ENCODE measurements at regions not wholly inside any gene's neighbourhood (a gene's known extent, or its start where the extent isn't known, plus 50 kb on each side); places are given as distances from the start of the nearest gene placed in this dataset.

DNA sequence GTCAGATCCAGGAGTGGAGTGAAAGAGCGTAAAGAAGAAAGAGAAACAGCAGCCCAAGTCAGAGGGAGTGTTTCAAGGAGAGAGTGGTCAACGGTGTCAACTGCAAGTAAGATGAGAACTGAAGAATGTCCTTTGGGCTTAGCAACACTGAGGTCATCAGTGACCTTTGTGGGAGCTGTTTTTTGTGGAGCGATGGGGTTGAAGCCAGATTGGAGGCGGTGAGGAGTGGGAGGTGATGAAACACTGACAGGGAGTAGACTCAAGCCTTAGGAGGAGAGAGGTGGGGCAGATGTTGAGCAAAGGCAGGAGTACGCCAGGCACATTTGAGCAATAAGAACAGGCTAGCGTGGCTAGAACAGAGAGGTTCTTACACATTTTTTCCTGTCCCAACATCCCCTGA is 103.7 kb upstream of the GNAO1 start:
- no peak for DNase-seq

DNA sequence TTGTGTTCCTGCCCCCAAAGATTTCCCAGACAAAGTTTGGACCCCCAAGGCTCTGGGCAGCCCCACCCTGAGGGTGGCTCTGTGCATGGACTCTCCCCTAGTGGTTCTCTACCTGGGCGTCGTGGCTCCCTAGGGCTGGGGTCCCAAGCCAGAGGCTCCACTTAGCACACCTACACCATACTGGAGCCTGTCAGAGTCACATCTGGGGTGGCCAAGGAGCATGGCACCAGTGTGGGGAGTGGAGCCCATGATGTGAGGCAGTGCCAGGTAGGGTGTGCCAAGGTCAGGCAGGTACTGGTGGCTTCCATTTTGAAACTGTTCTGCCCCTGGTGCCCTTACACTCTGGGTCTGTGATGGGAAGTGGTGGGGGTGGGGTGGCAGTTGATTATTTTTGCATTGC is 109.9 kb upstream of the GNAO1 start:
- no peak for DNase-seq

DNA sequence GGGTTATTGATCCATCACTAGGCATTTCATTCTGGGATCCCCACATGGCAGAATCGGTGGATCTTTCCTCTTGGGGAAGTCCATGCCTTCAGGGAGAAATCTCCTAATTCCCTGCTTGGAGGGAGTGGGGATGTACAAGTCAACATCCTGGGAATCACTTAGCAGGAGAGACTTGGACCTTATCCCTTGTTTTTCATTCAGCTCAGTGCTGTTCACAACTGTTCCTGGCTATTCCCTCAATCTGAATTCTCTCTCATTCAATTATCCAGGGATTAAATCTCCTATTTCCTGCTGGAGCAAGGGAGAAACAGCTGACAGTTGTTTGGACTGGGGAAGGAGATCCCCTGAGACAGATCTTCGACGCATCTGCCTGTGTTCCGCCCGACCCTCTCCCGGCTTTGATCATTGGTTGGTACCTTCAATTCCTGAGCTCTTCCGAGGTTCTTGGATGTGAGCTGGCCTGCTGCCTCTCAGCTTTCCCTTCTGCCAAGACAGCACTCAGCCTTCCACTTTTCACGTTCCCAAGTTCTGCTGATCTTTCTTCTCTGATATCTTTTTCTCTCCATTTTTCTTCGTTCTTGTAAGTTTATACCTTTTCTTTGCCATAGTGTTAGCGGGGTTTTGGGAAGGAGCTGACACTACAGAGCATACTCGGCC is 115.4 kb upstream of the GNAO1 start:
- no peak for DNase-seq

DNA sequence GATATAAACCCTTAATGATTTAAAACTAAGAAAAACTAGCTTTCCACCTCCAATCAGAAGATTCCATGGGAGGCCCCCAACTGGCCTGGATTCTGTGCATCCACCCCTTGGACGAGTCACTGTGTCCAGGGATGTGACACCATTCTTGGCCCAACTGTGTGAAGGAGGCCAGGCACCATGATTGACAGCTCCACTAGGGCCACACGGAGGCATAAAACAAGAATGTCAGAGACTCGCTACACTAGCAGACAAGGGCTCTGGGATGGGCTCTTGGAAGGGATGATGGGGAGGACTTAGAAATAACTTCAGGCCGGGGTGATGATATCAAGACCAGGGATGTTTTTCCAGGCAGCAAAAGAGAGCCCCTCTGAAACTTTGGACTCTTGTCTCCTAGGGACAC is 117.8 kb upstream of the GNAO1 start:
- no peak for DNase-seq

DNA sequence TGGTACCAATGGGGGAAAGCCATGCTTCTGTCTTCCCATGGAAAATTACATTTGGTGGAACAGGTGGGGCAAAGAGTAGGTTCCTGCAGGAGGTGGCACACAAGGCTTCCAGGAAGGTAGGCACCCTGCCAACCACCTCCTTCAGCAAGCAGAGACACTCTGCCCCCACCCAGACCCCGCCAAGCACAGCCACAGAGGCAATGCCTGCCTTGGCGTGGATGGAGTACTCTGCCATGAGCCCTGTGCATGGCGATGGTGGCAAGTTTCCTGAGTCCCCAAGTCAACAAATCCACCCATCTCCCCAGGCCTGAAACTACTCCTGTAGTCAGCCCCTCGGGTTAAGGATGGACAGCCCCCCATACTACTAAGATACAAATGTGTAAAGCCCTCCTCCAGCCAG is 119.2 kb upstream of the GNAO1 start:
- DNase-seq: no peak

DNA sequence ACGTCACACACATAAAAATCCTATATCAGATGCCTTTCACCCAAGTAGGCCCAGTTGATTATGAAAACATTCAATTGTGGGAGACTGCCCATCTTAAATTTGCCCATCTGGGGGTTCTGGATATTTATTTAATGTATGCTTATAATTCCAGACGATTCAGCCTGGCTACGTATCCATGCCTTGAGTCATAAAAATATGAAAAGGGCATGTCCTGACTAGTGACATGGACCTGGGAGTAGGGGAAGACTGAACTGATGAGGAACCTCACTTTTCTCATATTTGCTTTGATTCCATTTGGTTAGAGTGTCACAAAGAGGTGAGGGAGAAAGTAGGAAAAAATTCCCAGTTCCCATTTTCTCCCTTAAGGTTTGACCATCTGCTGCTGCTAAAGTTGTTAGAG is 122.5 kb upstream of the GNAO1 start:
- no peak for DNase-seq

DNA sequence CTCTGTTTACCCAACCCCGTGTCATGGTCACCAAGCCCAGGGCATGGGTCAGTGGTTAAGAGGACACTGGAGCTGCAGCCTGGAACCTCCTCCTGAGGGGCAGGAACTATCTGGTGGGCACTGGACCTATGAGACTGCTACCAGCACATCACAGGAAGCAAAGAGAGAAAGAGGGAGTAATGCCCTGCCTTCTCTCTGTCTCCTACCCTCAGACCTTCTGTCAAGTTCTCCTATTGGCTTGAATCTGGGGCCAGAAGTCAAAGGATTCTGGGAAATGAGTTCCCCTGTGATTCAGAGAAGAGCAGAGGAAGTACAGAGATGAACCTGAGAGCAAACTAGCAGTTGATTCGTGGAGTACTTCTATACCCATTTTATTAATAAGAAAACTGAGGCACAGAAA is 123.0 kb upstream of the GNAO1 start:
- no peak for DNase-seq

DNA sequence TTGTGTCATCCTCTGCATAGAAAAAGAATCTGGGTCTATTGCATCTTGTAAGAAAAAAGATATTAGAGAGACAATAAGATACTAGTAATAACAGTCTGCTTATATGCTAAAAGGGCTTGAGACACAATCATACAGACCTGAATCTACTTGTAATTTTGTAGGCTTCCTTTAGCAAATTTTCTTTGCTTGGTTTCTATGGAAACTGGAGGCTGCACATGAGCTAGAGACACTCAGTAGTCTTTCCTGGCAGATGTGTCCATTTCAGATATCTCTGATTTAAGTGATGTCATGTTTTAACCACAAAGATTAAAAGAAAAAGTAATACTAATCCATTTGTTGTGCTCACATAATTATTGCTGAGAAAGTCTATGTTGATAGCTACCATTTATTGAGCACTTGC is 123.9 kb upstream of the GNAO1 start:
- DNase-seq: no peak

DNA sequence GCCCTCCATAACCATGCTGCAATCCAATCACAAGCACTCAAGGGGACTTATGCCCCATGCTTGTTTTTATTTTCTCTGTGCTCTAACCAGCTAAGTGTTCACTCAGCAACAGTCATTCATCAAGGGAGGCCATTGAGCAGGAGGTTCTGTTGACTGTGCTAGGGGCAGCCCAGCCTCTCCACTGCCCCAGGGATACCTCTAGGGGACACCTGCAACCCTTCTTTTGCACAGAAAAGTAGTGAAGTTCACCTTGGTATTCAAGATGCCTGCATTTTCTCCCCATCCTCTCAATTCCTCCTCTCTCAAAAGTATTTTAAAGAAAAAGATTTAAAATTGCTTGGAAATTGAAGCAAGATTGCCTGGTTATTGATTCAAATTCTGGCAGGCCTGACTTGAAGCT is 124.7 kb upstream of the GNAO1 start:
- DNase-seq: no peak

DNA sequence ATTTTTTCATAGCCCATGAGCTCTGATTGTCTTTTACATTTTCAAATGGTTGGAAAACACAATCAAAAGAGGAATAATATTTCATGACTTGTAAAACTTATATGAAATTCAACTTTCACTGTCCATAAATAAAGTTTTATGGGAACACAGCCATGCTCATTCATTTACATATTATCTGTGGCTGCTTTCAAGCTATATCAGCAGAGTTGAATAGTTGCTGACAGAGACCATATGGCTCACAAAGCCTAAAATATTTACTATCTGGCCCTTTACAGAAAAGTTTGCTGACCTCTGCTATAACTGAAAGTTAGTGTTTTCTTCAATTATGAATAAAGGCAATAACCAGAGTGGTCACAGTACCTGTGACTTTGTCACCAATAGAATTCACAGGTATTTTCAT is 128.2 kb upstream of the GNAO1 start:
- no peak for DNase-seq

DNA sequence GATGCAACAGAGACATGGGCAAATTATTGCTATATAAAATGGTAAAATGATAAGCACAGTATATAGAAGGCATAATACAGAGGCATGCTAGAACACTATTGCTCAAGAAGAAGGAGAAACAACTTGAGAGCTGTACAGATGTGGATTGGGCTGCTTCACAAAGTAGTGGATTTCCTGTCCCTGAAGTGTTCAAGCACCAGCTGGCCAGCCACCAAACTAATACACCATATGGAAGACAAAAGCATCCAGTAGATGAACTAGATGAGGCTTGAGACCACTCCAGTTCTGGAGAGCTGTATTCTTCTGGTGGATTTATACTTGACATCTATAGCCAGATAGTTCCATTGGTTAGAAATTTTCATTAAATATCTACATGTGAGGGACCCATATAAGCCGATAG is 134.1 kb upstream of the GNAO1 start:
- DNase-seq: no peak

DNA sequence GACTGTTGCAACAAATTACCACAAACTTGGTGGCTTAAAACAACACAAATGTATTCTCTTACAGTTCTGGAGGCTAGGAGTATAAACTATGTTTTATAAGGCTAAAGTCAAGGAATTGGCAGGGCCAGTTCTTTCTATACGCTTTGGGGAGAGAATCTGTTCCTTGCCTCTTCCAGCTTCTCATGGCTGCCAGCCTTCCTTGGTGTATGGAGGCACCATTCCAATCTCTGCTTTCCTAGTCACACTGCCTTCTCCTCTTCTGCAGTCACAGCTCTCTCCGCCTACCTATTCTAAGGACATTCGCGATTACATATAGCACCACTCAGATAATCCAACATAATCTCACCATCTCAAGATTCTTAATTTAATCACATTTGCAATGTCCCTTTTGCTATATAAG is 140.4 kb upstream of the GNAO1 start:
- DNase-seq: no peak

DNA sequence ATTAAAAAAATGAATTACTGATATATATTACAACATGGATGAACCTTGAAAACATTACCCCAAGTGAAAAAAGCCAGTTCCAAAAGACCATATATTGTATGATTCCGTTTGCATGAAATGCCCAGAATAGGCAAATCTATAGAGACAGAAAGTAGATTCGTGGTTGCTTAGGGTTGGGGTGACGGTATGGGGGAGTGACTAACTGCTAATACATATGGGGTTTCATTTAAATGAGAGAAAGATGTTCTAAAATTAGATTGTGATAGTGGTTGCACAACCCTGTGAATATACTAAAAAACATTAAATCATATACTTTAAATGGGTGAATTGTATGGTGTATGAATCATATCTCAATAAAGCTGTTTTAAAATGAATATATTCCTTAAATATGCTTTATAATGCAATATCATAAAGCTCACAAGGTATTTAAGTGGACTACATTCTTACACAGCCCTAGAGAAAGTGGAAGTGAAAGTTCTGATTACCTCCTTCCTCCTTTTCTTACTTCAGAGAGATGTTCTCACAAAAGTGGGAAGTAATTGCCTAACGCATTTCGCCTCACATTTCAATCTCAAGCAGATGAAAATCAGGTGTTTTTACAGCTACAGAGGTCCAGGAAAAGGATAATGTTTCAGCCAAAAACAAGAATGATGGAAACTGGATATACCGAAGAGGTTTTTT is 142.7 kb upstream of the GNAO1 start:
- DNase-seq: no peak

DNA sequence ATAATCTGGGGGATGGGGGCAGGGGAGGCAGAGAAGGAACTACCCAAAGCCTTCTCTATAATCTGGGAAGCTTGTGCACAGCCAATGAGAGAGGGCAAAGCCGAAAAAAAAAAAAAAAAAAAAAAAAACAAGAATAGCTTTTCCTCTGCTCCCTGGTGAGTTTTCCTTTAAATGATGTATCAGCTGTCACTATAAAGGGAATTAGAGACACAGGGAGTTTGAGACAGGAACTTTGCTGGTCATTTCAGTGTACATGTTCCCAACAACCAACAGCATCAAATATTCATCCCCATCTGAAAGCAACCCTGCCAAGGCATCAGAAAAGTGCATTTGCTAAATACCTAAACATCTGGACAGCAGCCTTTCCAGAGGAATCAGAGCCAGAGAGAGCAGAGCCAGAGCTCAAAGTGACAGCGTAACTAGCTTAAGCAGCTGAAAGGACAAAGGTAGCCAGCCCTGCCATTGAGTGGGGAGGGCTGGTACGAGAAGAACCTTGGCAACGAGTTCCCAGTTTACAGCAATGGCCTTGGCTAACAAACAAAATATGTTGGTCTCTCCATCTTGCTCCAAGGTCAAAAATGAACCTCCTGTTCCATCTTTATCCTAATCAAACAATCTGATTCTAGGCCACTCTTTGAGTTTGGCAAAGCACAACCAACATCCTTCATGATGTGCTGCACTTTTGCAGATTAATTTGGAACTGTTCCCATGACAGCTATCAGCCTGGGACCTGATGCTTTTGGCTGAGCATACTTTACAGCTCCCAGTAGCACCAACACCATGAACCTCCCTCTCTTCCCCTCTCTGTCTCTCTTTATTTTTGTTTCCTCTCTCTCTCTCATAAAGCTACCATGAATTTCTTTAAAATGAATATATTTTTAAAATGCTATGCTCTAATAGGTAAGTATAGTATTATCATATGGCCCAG is 143.7 kb upstream of the GNAO1 start:
- DNase-seq: no peak

DNA sequence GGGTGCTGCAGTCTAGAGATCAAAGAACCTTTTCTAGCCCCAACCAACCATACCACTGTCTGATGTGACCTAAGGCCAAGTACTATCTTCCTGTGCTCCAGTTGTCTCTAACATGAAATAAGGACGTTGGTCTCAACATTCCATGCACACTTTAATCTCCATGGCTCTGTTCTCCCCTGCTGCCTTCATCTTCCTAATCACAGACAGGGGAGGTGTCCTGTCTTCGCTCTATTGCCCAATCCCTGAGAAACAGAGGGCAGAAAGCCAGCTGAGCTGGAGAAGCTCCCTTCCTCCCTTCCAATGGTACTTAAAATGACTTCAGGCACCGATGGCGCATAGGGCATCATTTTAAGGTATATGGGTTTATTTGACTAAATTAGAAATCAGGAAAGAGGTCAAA is 148.9 kb upstream of the GNAO1 start:
- DNase-seq: no peak

DNA sequence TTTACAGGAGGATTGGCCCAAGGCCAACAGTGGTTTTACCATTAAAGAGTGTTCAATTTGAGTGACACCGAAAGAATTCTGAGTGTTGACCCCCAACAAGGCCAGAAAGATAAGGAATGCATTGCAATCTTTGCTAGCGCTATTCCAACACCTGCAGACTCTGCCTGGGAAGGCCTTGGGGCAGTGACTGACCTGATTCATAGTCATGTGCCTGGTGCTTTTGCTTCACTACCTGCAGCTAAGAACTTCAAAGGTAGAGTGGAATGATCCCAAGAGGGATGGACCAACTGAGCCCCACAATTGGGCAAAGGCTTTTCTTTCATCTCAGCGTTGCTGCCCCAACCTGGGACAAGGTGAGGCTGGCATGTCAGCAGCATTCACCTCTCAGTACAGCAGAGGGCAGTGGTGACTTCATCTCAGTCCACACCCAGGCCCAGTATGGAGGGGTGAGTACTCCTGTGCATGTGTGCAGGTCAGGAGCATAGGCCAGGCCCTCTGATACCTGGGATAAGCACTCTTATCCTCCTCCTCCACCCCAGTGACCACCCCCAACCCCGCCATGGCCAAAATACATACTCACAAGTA is 149.6 kb upstream of the GNAO1 start:
- no peak for DNase-seq

DNA sequence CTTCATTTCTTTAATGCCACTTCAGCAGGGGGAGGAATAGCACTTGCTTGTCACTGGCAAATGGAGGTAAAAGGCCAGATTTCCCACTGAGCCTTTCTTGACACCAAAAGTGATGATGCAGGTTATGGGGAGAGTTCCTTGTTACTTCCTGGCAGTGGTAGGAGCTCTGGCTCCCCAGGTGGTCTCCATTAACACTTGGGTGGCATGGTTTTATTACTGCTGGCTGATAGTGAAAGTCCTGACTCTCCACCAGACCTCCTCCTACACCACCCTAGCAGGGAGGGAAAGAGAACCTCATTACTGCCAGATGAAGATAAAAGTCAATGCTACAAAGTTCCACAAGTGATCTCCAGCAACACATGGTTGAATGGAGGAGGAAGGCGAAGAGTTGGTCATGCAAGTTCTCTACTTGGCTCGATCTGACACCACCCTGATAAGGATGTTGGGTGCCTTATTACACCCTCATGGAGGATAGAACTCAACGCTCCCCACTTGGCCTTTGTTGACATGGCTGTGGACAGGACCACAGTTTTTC is 152.7 kb upstream of the GNAO1 start:
- no peak for DNase-seq

DNA sequence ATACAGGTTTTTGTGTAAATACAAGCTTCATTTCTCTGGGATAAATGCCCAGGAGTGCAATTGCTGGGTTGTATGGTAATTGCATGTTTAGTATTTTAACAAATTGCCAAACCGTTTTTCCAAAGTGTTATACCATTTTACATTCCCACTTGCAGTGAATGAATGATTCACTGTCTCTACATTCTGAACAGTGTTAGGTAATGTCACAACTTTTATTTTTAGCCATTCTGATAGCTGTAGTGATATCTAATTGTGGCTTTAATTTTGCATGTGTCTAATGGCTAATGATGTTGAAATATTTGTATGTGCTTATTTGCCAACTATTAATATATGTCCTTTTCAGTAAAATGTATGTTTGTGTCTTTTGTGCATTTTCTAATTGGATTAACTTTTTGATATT is 156.9 kb upstream of the CES5A start:
- DNase-seq: no peak

DNA sequence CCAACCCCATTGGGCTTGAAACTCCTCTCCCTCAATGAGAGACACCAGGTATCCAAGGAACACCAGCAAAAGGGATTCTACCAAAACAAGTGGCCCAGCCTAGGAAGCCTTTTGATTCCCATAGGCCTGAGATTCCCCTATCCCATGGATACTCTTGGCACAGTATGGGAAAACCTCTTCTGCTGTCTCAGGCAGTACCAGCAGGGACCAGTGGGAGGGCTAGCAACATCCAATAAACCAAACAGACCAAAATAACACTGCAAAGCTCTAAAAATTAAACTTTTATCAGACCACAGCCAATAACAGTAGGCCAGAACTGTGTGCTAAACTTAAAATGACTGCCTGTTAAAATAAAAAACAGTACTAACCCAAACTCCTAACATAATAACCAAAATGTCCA is 153.9 kb upstream of the CES5A start:
- no peak for DNase-seq

DNA sequence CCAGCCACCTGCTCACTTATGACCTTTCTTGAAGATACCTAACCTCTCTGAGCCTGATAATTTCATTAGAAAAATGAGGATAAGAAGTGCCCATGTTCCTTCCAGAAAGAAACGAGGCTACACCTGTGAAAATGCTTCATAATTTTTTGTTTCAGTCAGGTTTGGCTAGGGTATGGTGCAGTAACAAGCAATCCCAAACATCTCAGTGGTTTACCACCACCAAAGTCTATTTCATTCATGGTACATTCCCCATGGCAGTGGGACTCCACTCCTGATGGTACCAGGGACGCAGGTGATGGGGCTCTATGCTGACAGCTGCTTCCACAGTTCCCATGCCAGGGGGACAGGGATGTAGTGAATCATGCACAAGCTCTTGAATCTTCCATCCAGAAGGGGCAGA is 147.6 kb upstream of the CES5A start:
- DNase-seq: no peak

DNA sequence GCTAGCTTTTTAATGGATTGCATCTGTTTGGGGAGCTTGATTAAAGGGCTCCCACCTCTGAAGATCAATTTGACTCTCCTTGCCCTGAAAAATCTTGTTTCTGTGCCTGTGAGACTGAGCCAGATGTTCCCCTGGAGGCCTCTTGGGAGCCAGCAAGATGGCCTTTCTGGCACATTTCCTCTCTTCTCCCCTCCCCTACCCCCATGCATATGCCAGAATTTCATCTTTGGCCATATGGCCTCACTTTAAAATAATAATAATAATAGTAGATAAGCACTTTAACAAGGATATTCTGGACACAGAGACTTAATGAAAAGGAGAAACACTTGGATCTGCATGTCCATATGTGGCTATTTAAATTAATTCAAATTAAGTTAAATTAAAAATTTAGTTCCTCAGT is 144.1 kb upstream of the CES5A start:
- no peak for DNase-seq

DNA sequence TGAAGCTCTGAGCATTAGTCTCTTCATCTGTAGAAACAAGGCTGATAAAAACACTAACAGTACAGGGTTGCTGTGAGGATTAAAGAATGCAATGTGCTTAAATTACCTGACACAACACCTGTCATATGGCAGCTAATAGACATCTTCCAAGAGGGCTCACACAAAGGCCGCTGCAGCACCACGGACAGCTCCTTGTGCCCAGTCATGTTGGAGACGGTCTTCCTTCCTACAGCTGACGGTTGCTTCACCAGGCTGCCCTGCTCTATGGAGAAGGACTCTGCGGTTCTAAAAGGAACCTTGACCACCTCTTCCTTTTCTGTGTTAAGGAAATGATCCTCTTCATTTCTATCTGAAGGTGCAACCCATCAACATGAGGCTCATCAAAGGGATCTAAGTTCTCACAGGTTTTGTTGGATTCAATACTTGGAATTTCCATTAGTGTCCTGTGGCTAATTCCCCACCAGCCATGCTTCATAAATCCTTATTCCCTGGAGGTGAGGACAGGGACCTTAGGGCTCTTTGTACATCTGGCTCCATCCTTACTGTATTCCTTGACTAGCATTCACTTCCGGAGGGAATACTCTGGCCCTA is 138.9 kb upstream of the CES5A start:
- DNase-seq: peak; percentile 7

DNA sequence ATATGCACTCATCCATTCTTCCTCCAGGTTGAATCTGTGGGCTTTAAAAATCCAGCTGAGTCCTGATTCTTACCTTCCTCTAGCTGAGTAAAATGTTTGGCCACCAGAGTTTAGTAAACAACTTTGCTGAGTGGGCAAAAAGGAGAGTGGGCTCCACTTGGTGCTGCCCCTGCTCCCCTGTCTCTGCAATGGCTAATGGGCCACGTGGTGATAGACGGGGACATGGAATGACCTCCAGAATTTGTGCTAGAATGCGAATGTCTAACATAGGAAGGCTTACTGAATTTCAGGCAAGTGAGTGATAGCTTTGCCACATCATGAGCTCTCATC is 137.3 kb upstream of the CES5A start:
- no peak for DNase-seq

All from fibroblast of skin of right quadriceps (primary cell).